Stimulated activated memory B cell treated with anti-CD40 and anti-IgM and Interleukin-4, amounts not matched to agents 10 μg/mL and 1 μg/mL and 100 μg/mL, for 72 hours (primary cell): ENCODE measurements at regions not wholly inside any gene's neighbourhood (a gene's known extent, or its start where the extent isn't known, plus 50 kb on each side); places are given as distances from the start of the nearest gene placed in this dataset.

Source experiments
- ATAC-seq: fragments of 150-1000 bp; cut with Tn5 transposase; 2 replicates; pipeline ENCODE4 v1.10.0; 2021
- H3K27ac Mint-ChIP-seq: one replicate; pipeline ENCODE4 v1.8.0; 2022; ENCODE audit warnings: mild to moderate bottlenecking, mixed read lengths
- H3K27me3 Mint-ChIP-seq: one replicate; pipeline ENCODE4 v1.8.0; 2022; ENCODE audit warnings: mixed read lengths
- H3K36me3 Mint-ChIP-seq: one replicate; pipeline ENCODE4 v1.8.0; 2022; ENCODE audit warnings: mixed read lengths
- H3K4me1 Mint-ChIP-seq: one replicate; pipeline ENCODE4 v1.8.0; 2022; ENCODE audit warnings: mixed read lengths
- H3K4me3 Mint-ChIP-seq: one replicate; pipeline ENCODE4 v1.8.0; 2022; ENCODE audit warnings: mild to moderate bottlenecking, moderate library complexity, mixed read lengths
- H3K9me3 Mint-ChIP-seq: one replicate; pipeline ENCODE4 v1.8.0; 2022; ENCODE audit warnings: mixed read lengths

DNA sequence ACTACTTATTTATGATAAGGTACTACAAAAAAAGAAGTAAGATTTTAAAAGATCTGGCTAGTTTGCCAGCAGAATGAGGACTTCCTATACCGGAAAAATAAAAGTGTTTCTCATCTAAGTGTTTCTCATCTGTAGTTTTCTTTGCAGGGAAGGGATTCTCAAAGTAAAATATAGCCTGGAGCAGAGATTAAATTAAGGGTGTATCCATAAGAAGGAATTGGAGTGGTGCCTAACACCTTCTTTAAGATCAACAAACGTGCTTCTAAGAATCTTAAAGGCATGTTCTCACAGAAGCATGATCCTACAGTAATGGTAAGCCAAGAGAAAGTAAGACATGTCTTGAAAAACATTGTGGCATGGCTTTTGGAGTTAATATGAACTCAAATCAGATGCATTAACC is 528.2 kb downstream of the GBA3 start:
- H3K4me1 Mint-ChIP-seq, result no peaks in the 10 kb centered on the region
- H3K9me3 Mint-ChIP-seq, result peaks cover 11% of the 10 kb centered on the region
- H3K27ac Mint-ChIP-seq, result no peak overlapping the region
- H3K36me3 Mint-ChIP-seq, result no peaks in the 10 kb centered on the region
- ATAC-seq, result no peak
- H3K27me3 Mint-ChIP-seq, result no peaks in the 10 kb centered on the region
- no peak overlapping the region for H3K4me3 Mint-ChIP-seq

DNA sequence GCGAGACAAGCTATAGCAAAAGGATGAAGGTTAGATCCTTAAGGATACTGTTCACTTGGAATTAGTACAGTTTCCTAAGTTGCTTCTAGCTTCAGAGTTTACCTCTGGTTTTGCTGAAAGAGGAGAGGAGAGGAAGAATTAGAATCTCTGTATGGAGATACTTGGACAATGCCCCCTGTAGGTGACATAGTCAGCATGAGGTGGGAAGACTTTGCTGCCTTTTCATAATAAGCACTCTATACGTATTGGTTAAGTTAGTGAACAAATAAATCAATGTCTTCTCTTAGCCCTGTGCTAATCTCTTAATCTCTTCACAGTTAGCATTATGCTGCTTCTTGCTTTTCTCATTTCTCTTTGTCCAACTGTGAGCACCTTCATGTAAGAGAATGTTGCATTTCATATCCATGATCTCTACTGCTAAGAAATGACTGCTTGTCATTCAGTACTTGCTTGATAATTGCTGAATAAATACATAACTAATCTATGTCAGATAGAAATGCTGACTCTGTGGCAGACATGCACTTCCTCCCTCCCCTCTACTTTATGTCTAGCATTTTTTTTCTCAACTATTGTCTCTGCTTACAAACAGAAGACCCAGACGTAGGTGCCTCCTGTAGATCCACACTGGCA is 527.2 kb downstream of the GBA3 start:
- H3K27ac Mint-ChIP-seq, result no peak overlapping the region
- no peak overlapping the region for H3K4me3 Mint-ChIP-seq
- H3K27me3 Mint-ChIP-seq, result no peaks in the 10 kb centered on the region
- no peaks in the 10 kb centered on the region for H3K36me3 Mint-ChIP-seq
- ATAC-seq, result no peak
- peaks cover 11% of the 10 kb centered on the region for H3K9me3 Mint-ChIP-seq
- no peaks in the 10 kb centered on the region for H3K4me1 Mint-ChIP-seq

DNA sequence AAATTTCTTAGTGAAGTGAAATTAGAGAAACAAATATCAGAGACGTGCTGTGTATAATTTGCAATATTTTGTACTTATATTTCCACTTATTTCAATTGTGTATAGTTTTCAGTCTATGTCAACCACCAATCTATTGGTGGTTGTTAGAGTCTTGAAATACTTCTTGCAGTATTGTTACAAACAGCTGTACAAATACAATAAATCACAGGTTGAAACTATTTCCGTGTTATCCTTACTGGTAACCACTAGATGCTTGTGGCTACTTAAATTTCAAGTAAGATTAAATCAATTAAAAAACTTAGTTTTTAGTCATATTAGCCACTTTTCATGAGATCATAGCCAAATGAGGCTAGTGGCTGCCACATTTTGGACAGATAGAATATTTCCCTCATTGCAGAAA is 520.5 kb downstream of the GBA3 start:
- Mint-ChIP-seq H3K4me3 (no peak overlapping the region), H3K27ac (no peak overlapping the region)

DNA sequence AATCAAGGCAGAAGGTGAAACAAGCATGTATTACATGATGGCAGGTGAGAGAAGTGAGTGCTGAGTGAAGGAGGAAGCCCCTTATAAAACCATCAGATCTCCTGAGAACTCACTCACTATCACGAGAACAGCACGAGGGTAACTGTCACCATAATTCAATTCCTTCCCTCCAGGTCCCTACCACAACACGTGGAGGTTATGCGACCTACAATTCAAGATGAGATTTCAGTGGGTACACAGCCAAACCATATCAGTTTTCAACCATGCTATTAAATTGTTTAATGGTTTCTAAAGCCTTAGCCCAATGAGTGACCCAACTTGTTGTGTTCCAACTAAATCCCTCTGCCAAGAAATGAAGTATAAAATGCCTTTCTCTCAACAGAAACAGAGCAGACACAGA is 519.8 kb downstream of the GBA3 start:
- H3K9me3 Mint-ChIP-seq, result peaks cover 10% of the 10 kb centered on the region
- no peak for ATAC-seq
- H3K27ac Mint-ChIP-seq, result no peak overlapping the region
- H3K27me3 Mint-ChIP-seq, result no peaks in the 10 kb centered on the region
- no peak overlapping the region for H3K4me3 Mint-ChIP-seq
- no peaks in the 10 kb centered on the region for H3K4me1 Mint-ChIP-seq
- no peaks in the 10 kb centered on the region for H3K36me3 Mint-ChIP-seq

More for the DNA sequence above, 520.5 kb downstream of the GBA3 start:
- H3K9me3 Mint-ChIP-seq, result peaks cover 10% of the 10 kb centered on the region
- ATAC-seq, result no peak
- no peaks in the 10 kb centered on the region for H3K4me1 Mint-ChIP-seq
- H3K27me3 Mint-ChIP-seq, result no peaks in the 10 kb centered on the region
- H3K36me3 Mint-ChIP-seq, result no peaks in the 10 kb centered on the region

DNA sequence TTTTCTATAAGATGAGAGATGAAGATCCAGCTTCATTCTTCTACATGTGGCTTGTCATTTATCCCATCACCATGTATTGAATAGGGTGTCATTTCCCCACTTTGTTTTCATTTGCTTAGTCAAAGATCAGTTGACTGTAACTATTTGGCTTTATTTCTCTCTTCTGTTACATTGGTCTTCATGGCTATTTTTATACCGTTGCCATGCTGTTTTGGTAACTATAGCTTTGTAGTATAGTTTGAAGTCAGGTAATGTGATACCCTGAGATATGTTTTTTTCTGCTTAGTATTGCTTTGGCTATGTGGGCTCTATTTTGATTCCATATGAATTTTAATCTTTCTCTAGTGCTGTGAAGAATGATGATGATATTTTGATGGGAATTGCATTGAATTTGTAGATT is 514.3 kb downstream of the GBA3 start:
- H3K27me3 Mint-ChIP-seq, result no peaks in the 10 kb centered on the region
- H3K27ac Mint-ChIP-seq, result no peak overlapping the region
- no peaks in the 10 kb centered on the region for H3K36me3 Mint-ChIP-seq

DNA sequence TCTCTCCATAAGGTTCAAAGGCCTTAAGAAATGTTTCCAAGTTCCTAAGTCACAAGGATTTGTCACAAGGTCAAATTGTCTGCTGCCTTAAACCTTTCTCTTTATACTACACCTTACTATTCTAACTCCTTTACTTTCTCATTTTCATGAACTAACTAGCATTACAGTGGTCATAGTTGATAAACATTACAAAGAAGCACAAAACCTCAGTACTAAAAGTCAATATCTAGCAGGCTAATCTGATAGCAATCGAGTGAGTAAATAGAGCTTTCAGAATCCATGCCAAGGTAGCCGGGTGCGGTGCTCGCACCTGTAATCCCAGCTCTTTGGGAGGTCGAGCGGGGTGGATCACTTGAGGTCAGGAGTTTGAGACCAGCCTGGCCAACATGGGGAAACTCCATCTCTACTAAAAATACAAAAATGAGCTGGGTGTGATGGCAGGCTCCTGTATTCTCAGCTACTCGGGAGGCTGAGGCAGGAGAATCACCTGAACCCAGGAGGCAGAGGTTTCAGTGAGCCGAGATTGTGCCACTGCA is 510.0 kb downstream of the GBA3 start:
- no peaks in the 10 kb centered on the region for H3K36me3 Mint-ChIP-seq
- H3K9me3 Mint-ChIP-seq, result peaks cover 17% of the 10 kb centered on the region
- no peak overlapping the region for H3K4me3 Mint-ChIP-seq
- H3K27me3 Mint-ChIP-seq, result no peaks in the 10 kb centered on the region
- H3K27ac Mint-ChIP-seq, result no peak overlapping the region
- no peaks in the 10 kb centered on the region for H3K4me1 Mint-ChIP-seq
- no peak for ATAC-seq

More for the DNA sequence above, 514.3 kb downstream of the GBA3 start:
- Mint-ChIP-seq H3K9me3 (peaks cover 16% of the 10 kb centered on the region), H3K4me3 (no peak overlapping the region), H3K4me1 (no peaks in the 10 kb centered on the region)
- ATAC-seq, result no peak

DNA sequence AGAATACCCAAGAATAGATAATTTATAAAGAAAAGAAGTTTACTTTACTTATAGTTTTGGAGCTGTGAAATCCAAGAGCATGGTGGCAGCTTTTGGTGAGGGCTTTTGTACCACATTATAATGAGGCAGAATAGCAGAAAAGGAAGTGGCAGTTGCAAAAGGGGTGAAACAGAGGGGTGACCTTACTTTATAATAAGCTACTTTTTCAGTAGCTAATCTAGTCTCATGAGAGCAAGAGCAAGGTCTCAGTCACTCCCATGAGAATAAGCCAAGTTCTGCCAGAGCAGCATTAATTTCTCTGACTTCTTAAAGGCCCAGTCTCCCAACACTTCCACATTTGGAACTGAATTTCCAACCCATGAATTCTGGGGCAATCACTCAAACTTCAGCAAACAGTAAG is 502.0 kb downstream of the GBA3 start:
- Mint-ChIP-seq H3K4me3 (no peak overlapping the region), H3K4me1 (no peaks in the 10 kb centered on the region), H3K36me3 (no peaks in the 10 kb centered on the region), H3K27ac (no peak overlapping the region), H3K9me3 (peaks cover 3% of the 10 kb centered on the region), H3K27me3 (no peaks in the 10 kb centered on the region)
- no peak for ATAC-seq

DNA sequence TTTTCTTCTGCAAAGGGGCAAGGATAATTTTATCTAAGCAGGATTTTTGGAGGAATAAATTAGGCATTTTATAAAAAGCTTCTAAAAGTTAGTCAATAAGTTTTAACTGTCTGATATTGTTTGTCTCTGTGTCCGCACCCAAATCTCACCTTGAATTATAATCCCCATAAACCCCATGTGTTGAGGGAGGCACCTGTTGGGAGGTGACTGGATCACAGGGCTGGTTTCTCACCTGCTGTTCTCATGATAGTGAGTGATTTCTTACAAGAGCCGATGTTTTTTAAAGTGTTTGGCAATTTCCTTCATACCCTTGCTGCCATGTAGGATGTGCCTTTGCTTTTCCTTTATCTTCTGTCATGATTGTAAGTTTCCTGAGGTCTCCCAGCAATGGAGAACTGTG is 481.4 kb downstream of the GBA3 start:
- no peaks in the 10 kb centered on the region for H3K27me3 Mint-ChIP-seq
- ATAC-seq, result no peak
- H3K36me3 Mint-ChIP-seq, result no peaks in the 10 kb centered on the region
- H3K4me3 Mint-ChIP-seq, result no peak overlapping the region
- H3K9me3 Mint-ChIP-seq, result peaks cover 15% of the 10 kb centered on the region
- no peaks in the 10 kb centered on the region for H3K4me1 Mint-ChIP-seq
- H3K27ac Mint-ChIP-seq, result no peak overlapping the region

DNA sequence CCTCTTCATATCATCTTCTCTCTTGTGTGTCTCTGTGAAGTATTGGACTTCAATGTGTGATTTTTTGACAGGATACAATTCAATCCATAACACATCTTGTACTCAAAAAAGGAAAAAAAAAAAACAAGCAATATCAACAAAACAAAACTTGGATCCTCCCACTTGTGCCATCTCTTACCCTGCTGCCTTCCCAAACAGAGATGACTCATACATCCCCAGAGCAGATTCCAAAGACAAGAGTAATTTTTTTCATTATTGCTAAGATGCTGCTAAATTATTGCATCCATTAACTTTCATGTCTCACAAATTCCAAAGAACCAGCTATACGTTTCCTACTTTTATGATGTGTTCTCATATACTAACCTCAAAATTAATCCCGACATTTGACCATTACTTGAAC is 479.2 kb downstream of the GBA3 start:
- H3K36me3 Mint-ChIP-seq, result no peaks in the 10 kb centered on the region
- H3K9me3 Mint-ChIP-seq, result peaks cover 15% of the 10 kb centered on the region
- H3K27me3 Mint-ChIP-seq, result no peaks in the 10 kb centered on the region
- H3K4me3 Mint-ChIP-seq, result no peak overlapping the region
- ATAC-seq, result no peak
- no peak overlapping the region for H3K27ac Mint-ChIP-seq
- no peaks in the 10 kb centered on the region for H3K4me1 Mint-ChIP-seq

DNA sequence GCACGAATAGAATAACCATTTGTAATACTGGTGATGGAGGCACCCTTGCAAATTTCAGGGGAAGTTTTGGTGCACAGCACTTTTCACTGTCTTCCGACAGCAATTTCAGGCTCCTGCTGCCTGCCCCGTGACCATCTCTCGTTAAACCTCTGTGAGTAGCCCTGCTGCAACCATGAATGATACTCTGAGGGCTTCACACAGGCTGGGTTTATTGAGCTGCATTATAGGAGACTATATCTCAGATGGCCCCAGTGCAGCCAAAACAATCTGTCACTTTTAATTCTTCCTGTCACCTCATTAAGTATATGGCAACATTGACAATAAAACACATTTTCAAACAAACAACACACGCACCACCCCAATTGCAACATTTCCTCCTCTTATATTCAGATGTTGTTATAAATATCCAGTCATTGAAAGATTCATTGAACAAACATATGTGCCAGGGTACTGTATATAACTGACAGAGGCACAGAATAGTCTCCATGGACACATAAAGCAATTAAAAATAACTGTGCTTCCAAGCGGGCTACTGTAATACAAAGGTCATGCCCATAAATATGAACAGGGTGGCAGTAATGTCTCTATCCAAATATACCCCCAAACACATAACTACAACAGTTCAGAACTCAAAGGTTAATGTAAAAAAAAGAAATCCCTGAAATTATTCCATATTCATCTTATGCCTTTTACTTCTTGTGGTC is 477.0 kb downstream of the GBA3 start:
- Mint-ChIP-seq H3K9me3 (peaks cover 12% of the 10 kb centered on the region), H3K4me3 (no peak overlapping the region), H3K4me1 (no peaks in the 10 kb centered on the region), H3K27ac (no peak overlapping the region), H3K36me3 (no peaks in the 10 kb centered on the region), H3K27me3 (no peaks in the 10 kb centered on the region)
- no peak for ATAC-seq

DNA sequence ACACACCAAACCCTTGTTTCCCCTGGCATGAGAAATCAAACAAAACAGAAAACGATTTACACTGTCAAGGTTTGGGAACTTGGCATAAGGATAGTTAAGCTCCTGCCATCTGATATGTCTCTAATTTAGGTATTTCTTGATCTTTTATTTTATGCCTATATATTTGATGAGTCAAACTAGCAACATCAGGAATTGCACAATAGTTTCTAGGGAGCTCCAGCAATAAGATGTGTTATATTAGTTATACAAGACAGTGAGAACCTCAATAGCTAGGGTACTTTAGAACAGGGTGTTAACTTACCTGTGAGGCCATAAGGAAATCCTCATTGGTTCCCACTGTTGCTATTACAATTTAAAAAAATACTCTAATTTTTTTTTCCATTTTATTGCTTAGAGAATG is 474.2 kb downstream of the GBA3 start:
- no peak for ATAC-seq
- Mint-ChIP-seq H3K27ac (no peak overlapping the region), H3K9me3 (peaks cover 8% of the 10 kb centered on the region), H3K4me3 (no peak overlapping the region), H3K4me1 (no peaks in the 10 kb centered on the region), H3K36me3 (no peaks in the 10 kb centered on the region), H3K27me3 (no peaks in the 10 kb centered on the region)

DNA sequence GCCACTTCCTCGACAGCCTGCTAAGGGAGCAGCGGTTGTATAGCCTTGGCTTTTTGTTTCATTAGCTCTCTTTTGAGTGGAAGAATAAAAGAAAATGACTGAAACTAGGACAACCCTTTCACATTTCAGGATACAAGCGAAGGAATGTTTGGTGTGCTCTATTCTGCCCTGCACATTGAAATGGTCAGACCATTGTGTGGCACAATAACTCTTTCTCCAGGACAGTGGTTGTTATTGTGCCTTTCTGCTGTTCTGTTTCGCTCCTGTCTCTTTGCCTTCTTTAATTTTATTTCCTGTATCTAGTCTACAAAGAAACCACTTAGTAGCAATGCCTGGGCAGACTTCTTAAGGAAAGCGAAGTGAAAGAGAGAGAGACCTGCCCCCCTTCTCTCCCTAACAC is 473.7 kb downstream of the GBA3 start:
- no peaks in the 10 kb centered on the region for H3K27me3 Mint-ChIP-seq
- no peaks in the 10 kb centered on the region for H3K36me3 Mint-ChIP-seq
- H3K9me3 Mint-ChIP-seq, result peaks cover 8% of the 10 kb centered on the region
- no peaks in the 10 kb centered on the region for H3K4me1 Mint-ChIP-seq
- no peak for ATAC-seq
- H3K27ac Mint-ChIP-seq, result no peak overlapping the region
- no peak overlapping the region for H3K4me3 Mint-ChIP-seq

DNA sequence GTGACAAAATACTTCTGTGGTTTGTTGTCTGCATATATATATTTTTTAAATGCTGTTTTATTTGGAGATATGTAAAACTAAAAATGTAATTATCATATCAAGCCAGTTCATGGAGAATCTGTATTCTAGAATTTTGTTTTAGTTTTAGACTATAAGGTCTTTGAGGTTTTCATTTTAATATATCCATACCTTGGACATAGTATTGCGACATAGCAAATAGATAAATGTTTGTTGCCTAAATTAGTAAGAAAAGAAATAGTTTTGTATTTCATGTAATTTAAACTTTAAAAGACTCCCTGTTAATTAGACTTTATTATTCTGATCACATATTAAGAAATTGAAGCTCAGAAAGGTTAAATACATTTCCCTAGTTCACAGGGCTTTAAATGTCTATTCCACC is 472.9 kb downstream of the GBA3 start:
- H3K4me3 Mint-ChIP-seq, result no peak overlapping the region
- H3K36me3 Mint-ChIP-seq, result no peaks in the 10 kb centered on the region
- no peaks in the 10 kb centered on the region for H3K27me3 Mint-ChIP-seq
- peaks cover 8% of the 10 kb centered on the region for H3K9me3 Mint-ChIP-seq
- H3K4me1 Mint-ChIP-seq, result no peaks in the 10 kb centered on the region
- ATAC-seq, result no peak
- H3K27ac Mint-ChIP-seq, result no peak overlapping the region

DNA sequence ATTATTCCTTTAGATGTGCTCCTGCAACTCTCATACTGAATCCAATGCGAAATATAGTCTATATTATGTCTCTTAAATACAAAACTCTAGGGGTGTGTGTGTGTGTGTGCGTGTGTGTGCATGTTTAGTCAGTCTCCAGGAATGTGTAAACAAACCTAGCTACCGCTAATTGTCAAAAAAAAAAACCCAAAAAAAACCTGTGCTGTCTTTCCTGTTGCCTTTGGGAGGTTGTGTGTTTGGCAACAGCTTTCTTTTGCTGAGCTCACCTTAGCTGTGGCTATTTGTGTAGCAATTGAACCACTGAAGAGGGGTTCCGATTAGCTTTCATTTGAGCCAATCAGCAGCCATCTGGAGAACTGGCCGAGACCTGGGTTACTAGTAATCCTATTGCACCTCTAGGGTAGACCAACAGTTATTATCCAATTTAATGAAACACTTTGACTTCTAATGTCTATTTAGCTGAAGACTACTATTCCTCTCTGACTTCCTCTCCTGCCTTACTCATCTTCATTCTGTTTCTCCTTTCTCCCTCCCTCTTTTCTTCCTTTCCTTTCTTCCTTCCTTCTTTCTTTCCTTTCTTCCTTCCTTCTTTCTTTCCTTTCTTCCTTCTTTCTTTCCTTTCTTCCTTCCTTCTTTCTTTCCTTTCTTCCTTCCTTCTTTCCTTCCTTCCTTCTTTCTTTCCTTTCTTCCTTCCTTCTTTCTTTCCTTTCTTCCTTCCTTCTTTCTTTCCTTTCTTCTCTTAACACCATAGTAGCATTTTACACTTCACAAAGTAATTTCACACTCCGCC is 471.1 kb downstream of the GBA3 start:
- Mint-ChIP-seq H3K4me3 (no peak overlapping the region), H3K27ac (no peak overlapping the region), H3K9me3 (peaks cover 8% of the 10 kb centered on the region), H3K4me1 (no peaks in the 10 kb centered on the region), H3K27me3 (no peaks in the 10 kb centered on the region), H3K36me3 (no peaks in the 10 kb centered on the region)
- ATAC-seq, result no peak

DNA sequence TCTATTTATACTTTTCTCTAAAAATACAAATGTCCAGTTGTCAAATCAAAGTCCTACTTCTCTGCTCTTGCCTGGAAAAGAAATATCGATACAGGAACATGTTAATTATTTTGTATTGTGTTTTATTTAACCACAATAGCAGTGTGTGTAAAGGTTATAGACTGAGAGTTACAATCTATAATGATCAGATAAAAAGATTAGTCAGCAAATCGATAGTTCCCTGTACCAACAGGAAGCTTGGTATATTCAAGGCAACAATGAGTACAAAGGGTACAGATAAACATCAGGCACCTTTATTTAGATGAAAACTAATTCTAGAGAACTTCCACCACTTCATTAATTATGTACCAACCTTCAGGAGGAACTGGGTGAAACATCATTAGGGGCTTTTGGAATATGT is 469.5 kb downstream of the GBA3 start:
- H3K36me3 Mint-ChIP-seq, result no peaks in the 10 kb centered on the region
- ATAC-seq, result no peak
- H3K27ac Mint-ChIP-seq, result no peak overlapping the region
- H3K4me1 Mint-ChIP-seq, result no peaks in the 10 kb centered on the region
- no peaks in the 10 kb centered on the region for H3K27me3 Mint-ChIP-seq
- peaks cover 11% of the 10 kb centered on the region for H3K9me3 Mint-ChIP-seq
- no peak overlapping the region for H3K4me3 Mint-ChIP-seq

DNA sequence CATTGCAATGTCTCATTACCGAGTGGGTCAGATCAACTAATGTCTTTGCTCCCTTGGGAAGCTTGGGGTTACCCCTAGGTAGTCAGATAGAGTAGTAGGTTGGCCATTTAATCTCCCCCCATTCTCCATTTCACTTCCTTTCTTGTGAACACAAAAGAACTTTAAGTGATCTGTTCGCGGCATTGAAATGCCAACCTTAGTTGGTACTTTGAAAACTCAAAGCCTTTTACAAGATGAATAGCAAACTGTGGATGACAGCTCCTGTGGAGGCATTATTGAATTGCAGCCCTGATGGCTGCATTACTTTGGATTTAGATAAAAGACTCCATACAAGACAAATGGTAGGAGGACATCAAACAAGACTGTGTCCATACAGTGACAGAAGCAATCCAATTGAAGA is 469.1 kb downstream of the GBA3 start:
- H3K9me3 Mint-ChIP-seq, result peaks cover 11% of the 10 kb centered on the region
- no peaks in the 10 kb centered on the region for H3K36me3 Mint-ChIP-seq
- no peak overlapping the region for H3K27ac Mint-ChIP-seq
- no peak overlapping the region for H3K4me3 Mint-ChIP-seq
- no peaks in the 10 kb centered on the region for H3K27me3 Mint-ChIP-seq
- ATAC-seq, result no peak
- H3K4me1 Mint-ChIP-seq, result no peaks in the 10 kb centered on the region
